GM12865 (cell line): ENCODE measurements at regions not wholly inside any gene's neighbourhood (a gene's known extent, or its start where the extent isn't known, plus 50 kb on each side); places are given as distances from the start of the nearest gene placed in this dataset.

Source experiments
- DNase-seq: peaks from one replicate; pipeline ENCODE4 v3.0.0; 2010; ENCODE audit warnings: low read depth
- H3K4me3 ChIP-seq: 2 replicates; pipeline ENCODE4 v1.5.1; 2011; ENCODE audit warnings: mild to moderate bottlenecking, low read depth, low read length, control low read depth
- CTCF ChIP-seq: IDR thresholded peaks from 2 replicates; pipeline ENCODE4 v1.5.1; 2011; ENCODE audit warnings: low read length, control low read depth, low read depth, inconsistent platforms; ENCODE audit not compliant: insufficient read depth; ENCODE audit errors: missing control alignments

DNA sequence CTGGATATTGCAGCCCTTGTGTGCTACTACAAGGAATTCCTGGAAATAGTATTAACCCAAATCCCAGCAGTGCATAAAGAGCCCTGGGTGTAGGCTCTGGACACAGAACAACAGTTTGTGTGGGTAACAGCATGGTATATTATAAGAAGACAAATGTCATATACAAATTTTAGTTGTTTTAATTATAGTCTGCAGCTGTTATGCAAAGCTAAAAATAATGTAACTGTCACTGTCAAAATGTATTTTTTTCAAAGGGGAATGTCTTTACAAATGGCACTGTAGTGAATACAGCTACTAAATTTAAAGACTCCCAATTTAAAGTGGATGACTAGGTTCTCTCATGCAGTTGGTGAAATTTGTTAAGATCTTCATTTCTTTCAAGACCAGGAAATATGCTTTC lies 339.0 kb downstream of the GPR37 start:
- DNase-seq: no peak
- TF ChIP-seq CTCF: no peak
- H3K4me3 ChIP-seq: no peak overlapping the region

DNA sequence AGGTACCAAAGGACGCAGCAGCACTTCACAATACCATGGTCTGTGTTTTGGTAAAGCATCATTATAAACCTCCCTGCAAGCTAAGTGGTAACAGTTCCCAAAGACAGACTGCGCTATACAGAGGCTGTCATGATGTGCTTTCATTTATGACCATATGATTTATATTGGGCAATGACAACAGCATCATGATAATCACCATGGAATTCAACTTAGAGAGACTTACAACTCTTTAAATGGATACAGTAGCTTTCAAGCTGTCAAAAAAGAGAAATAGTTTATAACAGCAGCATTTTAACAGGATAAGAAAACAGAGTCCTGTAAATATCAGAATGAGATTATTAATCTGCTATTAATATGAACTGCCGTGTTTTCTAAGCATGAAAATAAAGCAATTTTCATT lies 341.7 kb downstream of the GPR37 start:
- H3K4me3 ChIP-seq: no peak overlapping the region
- no peak for DNase-seq
- TF ChIP-seq CTCF: no peak

- no peak for DNase-seq
- no peak overlapping the region for H3K4me3 ChIP-seq
- TF ChIP-seq CTCF: no peak
These were observed 343.5 kb downstream of the GPR37 start for GRCh38 chr7:124422081-124422480.

DNA sequence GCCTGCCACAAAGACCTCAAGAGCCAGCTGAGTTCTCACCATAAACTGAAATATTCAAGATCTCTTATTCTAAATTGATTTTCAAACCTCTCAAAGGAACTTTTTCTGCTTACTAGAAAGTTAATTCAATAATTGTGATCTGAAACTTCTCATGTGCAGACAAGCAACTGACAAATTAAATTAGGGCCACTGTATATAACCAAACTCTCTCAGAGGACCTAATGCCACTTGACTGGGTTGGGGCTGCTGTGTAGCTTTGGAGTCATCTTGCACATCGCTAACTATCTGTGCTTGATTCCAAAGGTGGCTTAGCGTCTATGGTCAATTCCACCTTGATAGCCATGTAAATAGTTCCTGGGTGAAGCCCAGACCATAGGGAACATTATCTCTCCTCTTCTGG lies 345.2 kb downstream of the GPR37 start:
- no peak for DNase-seq
- no peak for TF ChIP-seq CTCF
- H3K4me3 ChIP-seq: no peak overlapping the region

DNA sequence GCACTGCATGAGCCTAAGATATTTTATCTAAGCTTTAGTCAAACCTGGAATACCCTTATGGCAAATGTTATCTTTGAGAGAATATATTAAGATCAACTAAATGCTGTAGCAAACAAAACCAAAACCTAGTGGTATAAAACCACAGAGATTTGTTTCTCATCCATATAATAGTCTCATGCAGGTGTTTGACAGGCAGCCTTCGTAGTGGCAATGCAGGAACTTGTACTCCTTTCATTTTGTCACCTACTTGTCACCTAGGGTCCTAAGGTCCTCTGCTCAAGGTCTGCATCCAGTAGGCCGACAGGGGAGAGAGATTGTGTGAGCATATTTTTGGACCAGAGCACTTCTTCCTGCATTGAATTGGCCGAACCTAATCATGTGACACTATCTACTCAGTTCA lies 352.6 kb downstream of the GPR37 start:
- no peak for TF ChIP-seq CTCF
- H3K4me3 ChIP-seq: no peak overlapping the region; the same call in 1 of the 2 replicates
- DNase-seq: peak; percentile 49

GRCh38 chr7:124412531-124412930 lies 353.1 kb downstream of the GPR37 start:
- DNase-seq: no peak
- peak overlapping the region; percentile 16 for H3K4me3 ChIP-seq
- no peak for TF ChIP-seq CTCF

GRCh38 chr7:124411796-124412195 lies 353.8 kb downstream of the GPR37 start:
- DNase-seq: peak; percentile 6
- H3K4me3 ChIP-seq: peak overlapping the region; percentile 16; the same call in 1 of the 2 replicates
- TF ChIP-seq CTCF: no peak
